Suprapubic skin (tissue), 4 donors: ENCODE measurements at regions not wholly inside any gene's neighbourhood (a gene's known extent, or its start where the extent isn't known, plus 50 kb on each side); places are given as distances from the start of the nearest gene placed in this dataset.

Source experiments
- DNase-seq, 2 donors: peaks; one replicate each; pipeline ENCODE4 v3.0.0-alpha.2; 2019; ENCODE audit warnings: low spot score in 2 of 2
- H3K27ac ChIP-seq: fragments of 200-600 bp; sonication (generic); one replicate; pipeline ENCODE4 v1.5.1; 2019
- H3K27me3 ChIP-seq: fragments of 200-600 bp; sonication (generic); one replicate; pipeline ENCODE4 v1.5.1; 2019
- H3K36me3 ChIP-seq: fragments of 200-600 bp; sonication (generic); one replicate; pipeline ENCODE4 v1.5.1; 2019
- H3K4me1 ChIP-seq: fragments of 200-600 bp; sonication (generic); one replicate; pipeline ENCODE4 v1.5.1; 2019
- H3K4me3 ChIP-seq: fragments of 200-600 bp; sonication (generic); one replicate; pipeline ENCODE4 v1.5.1; 2019; ENCODE audit warnings: mild to moderate bottlenecking
- H3K9me3 ChIP-seq: fragments of 200-600 bp; sonication (generic); one replicate; pipeline ENCODE4 v1.5.1; 2019
- EP300 ChIP-seq: sonication (generic); formaldehyde crosslinking; IDR thresholded peaks from one replicate; pipeline ENCODE4 v1.6.1; 2017; ENCODE audit warnings: antibody characterized with exemption
- POLR2A ChIP-seq, 2 donors: fragments of 450-650 bp; IDR thresholded peaks; one replicate each; pipeline ENCODE4 v1.6.1; 2017; ENCODE audit warnings: antibody characterized with exemption in 2 of 2, mild to moderate bottlenecking in 2 of 2, moderate library complexity in 2 of 2
- POLR2AphosphoS5 ChIP-seq, 3 donors: sonication (generic); formaldehyde crosslinking; IDR thresholded peaks; one replicate each; pipeline ENCODE4 v1.6.1; 2017; ENCODE audit warnings: antibody characterized with exemption in 3 of 3
- WGBS: methylation state at CpG from one replicate; pipeline ENCODE4 v1.1.5; 2018; 5-methylcytosine and 5-hydroxymethylcytosine counted together
- TF ChIP-seq, protein P1 (sequence below), 2 donors: fragments of 200-600 bp in 1 of 2; fragments of 450-650 bp in 1 of 2; sonication (generic) in 1 of 2; IDR thresholded peaks; one replicate each; pipeline ENCODE4 v1.5.1; 2016 to 2019; ENCODE audit warnings: antibody characterized with exemption in 2 of 2, mild to moderate bottlenecking in 1 of 2, moderate library complexity in 1 of 2

- DNase-seq = peak in 1 of 2 donors; percentile 39
- H3K4me1 ChIP-seq = peaks cover under 1% of the 10 kb centered on the region
Observed at GRCh38 chr11:134736251-134736947, 324.4 kb upstream of the B3GAT1 start.

DNA sequence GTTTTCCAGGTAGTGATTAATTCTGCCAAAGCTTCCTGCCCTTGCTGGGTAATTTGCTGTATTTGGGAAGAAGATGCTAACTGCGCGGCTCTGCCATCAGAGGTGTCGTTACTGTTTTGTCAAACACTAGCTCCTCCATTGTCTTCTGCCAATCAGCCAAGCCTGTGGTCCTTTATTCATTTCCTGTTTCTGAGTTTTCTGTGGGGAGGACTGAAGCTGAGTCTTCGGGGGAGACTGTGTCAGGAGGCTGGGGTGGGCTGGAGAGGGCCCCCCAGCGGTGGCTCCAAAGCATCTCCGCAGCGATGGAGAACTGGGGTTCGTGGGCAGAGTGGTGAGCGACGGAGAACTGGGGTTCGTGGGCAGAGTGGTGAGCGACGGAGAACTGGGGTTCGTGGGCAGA lies 322.9 kb upstream of the B3GAT1 start:
- H3K36me3 ChIP-seq = no peaks in the 10 kb centered on the region
- H3K4me3 ChIP-seq = no peak overlapping the region
- TF ChIP-seq POLR2AphosphoS5 (IDR thresholded peaks at IDR 0.05) = no peak
- TF ChIP-seq, protein P1, sequence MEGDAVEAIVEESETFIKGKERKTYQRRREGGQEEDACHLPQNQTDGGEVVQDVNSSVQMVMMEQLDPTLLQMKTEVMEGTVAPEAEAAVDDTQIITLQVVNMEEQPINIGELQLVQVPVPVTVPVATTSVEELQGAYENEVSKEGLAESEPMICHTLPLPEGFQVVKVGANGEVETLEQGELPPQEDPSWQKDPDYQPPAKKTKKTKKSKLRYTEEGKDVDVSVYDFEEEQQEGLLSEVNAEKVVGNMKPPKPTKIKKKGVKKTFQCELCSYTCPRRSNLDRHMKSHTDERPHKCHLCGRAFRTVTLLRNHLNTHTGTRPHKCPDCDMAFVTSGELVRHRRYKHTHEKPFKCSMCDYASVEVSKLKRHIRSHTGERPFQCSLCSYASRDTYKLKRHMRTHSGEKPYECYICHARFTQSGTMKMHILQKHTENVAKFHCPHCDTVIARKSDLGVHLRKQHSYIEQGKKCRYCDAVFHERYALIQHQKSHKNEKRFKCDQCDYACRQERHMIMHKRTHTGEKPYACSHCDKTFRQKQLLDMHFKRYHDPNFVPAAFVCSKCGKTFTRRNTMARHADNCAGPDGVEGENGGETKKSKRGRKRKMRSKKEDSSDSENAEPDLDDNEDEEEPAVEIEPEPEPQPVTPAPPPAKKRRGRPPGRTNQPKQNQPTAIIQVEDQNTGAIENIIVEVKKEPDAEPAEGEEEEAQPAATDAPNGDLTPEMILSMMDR (IDR thresholded peaks at IDR 0.05) = no peak
- TF ChIP-seq POLR2A (IDR thresholded peaks at IDR 0.05) = no peak
- no peak for TF ChIP-seq EP300
- DNase-seq = peak in 1 of 2 donors; percentile 20
- H3K27ac ChIP-seq = no peak overlapping the region
- H3K9me3 ChIP-seq = no peaks in the 10 kb centered on the region
- WGBS = 79% methylated on average over 14 of the region's 14 CpGs
- H3K27me3 ChIP-seq = peaks cover 7% of the 10 kb centered on the region
- peaks cover 11% of the 10 kb centered on the region for H3K4me1 ChIP-seq

More at GRCh38 chr11:134736251-134736947, 324.4 kb upstream of the B3GAT1 start:
- TF ChIP-seq, protein P1 (IDR thresholded peaks at IDR 0.05) = no peak
- TF ChIP-seq POLR2AphosphoS5 (IDR thresholded peaks at IDR 0.05) = no peak
- TF ChIP-seq POLR2A (IDR thresholded peaks at IDR 0.05) = no peak
- no peak for TF ChIP-seq EP300
- peaks cover 5% of the 10 kb centered on the region for H3K27me3 ChIP-seq
- H3K27ac ChIP-seq = no peak overlapping the region
- H3K9me3 ChIP-seq = no peaks in the 10 kb centered on the region
- no peaks in the 10 kb centered on the region for H3K36me3 ChIP-seq
- WGBS = 82% methylated on average over 13 of the region's 14 CpGs
- H3K4me3 ChIP-seq = no peak overlapping the region

DNA sequence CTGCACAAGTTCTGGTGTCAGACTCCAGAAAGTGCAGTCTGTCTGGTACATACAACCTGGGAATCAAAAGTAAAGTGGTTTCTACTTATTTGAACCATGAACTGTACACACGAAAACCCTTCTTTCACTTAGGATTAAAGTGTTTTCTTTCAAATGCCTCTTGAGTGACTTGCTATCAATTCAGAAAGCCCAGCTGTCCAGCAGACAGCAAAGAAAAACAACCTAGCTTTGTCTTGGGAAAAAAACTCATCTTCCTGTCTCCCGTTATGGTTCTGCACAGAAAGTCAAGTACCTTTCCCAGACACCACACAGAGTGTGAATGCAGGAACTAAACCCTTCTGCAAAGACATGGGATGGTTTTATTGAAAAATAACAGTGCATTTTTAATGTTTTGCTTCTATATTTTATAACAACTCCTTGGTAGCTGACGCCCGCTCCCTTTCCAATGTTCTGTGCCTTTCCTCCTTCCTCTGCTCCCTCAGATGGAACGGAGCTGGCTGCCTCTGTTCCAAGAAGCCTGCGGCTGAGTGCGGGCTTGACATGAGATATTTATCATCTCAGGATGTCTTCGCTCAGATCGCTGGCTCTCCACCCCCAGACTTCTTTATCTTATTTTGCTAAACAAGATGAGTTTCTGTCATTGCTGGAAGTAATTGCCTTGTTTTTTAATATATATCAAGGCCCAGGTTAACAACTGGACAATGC lies 322.3 kb upstream of the B3GAT1 start:
- TF ChIP-seq, protein P1 (IDR thresholded peaks at IDR 0.05) = no peak
- no peak for TF ChIP-seq EP300
- TF ChIP-seq POLR2AphosphoS5 (IDR thresholded peaks at IDR 0.05) = no peak
- TF ChIP-seq POLR2A (IDR thresholded peaks at IDR 0.05) = no peak

GRCh38 chr11:134733646-134734045 lies 321.6 kb upstream of the B3GAT1 start:
- Histone ChIP-seq H3K36me3 (no peaks in the 10 kb centered on the region), H3K27me3 (peaks cover 7% of the 10 kb centered on the region), H3K4me3 (no peak overlapping the region), H3K9me3 (no peaks in the 10 kb centered on the region), H3K4me1 (peaks cover 11% of the 10 kb centered on the region), H3K27ac (no peak overlapping the region)
- WGBS = 61% methylated on average over 9 of the region's 9 CpGs
- TF ChIP-seq POLR2A (IDR thresholded peaks at IDR 0.05) = no peak
- TF ChIP-seq, protein P1 (IDR thresholded peaks at IDR 0.05) = no peak
- no peak for TF ChIP-seq POLR2AphosphoS5 (IDR thresholded peaks at IDR 0.05)
- TF ChIP-seq EP300 = no peak
- no peak for DNase-seq

More for the DNA sequence above, 322.3 kb upstream of the B3GAT1 start:
- Histone ChIP-seq H3K4me3 (no peak overlapping the region), H3K9me3 (no peaks in the 10 kb centered on the region), H3K36me3 (no peaks in the 10 kb centered on the region), H3K27ac (no peak overlapping the region), H3K27me3 (peaks cover 7% of the 10 kb centered on the region), H3K4me1 (peaks cover 11% of the 10 kb centered on the region)
- 25% methylated on average over 9 of the region's 9 CpGs for WGBS
- DNase-seq = peak in 1 of 2 donors; percentile 46
